ENCODE measurements at regions not wholly inside any gene's neighbourhood (a gene's known extent, or its start where the extent isn't known, plus 50 kb on each side); places are given as distances from the start of the nearest gene placed in this dataset.

- no peaks in the 10 kb centered on the region for H3K4me1 Mint-ChIP-seq
- H3K36me3 Mint-ChIP-seq (ENCODE audit: low read depth) = no peaks in the 10 kb centered on the region
- H3K4me3 Mint-ChIP-seq = no peak overlapping the region
- no peaks in the 10 kb centered on the region for H3K27me3 Mint-ChIP-seq
- ChIA-PET CTCF (no interaction called here), POLR2A (no interaction called here)
- no peak for DNase-seq
- H3K9me3 Mint-ChIP-seq = no peaks in the 10 kb centered on the region
- H3K27ac Mint-ChIP-seq = no peak overlapping the region
Measured at GRCh38 chr6:9468277-9468676, 946.6 kb downstream of the TFAP2A start.

GRCh38 chr6:9467741-9468140 lies 947.1 kb downstream of the TFAP2A start:
- Mint-ChIP-seq H3K36me3 (ENCODE audit: low read depth) (no peaks in the 10 kb centered on the region), H3K4me1 (no peaks in the 10 kb centered on the region), H3K4me3 (no peak overlapping the region), H3K27me3 (no peaks in the 10 kb centered on the region), H3K27ac (no peak overlapping the region), H3K9me3 (no peaks in the 10 kb centered on the region)
- DNase-seq = no peak
- ChIA-PET POLR2A (no interaction called here), CTCF (no interaction called here)

DNA sequence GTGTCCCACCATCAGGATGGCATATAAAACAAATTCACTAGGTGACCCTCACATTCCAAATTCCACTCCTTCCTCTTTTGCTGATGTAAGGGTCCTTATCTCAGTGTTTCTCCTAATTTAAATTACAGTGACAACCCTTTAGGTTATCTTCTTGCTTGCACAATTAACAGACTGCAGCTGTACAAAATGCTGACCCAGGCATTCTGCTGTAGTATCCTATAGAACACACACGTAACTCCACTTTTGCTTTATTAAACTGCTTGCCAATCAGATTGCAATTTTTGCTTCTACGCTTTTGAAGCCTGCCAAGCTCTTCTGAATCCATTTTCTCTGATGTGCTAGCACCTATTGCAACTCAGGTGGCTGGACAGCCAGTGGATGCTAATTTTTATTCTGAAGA lies 950.3 kb downstream of the TFAP2A start:
- H3K27me3 Mint-ChIP-seq = no peaks in the 10 kb centered on the region
- DNase-seq = no peak
- H3K27ac Mint-ChIP-seq = no peak overlapping the region
- ChIA-PET CTCF (interaction anchor here (1.3 to 1.4 kb wide), 2 partner anchors 12 to 13 kb away, joined by 3 to 4 read pairs; no protein-coding TSS in a partner anchor), POLR2A (no interaction called here)
- no peaks in the 10 kb centered on the region for H3K4me1 Mint-ChIP-seq
- no peaks in the 10 kb centered on the region for H3K9me3 Mint-ChIP-seq
- H3K36me3 Mint-ChIP-seq (ENCODE audit: low read depth) = no peaks in the 10 kb centered on the region
- H3K4me3 Mint-ChIP-seq = no peak overlapping the region

GRCh38 chr6:9463311-9463710 lies 951.6 kb downstream of the TFAP2A start:
- no peak for DNase-seq
- no peak overlapping the region for H3K27ac Mint-ChIP-seq
- no peaks in the 10 kb centered on the region for H3K4me1 Mint-ChIP-seq
- H3K4me3 Mint-ChIP-seq = no peak overlapping the region
- no peaks in the 10 kb centered on the region for H3K27me3 Mint-ChIP-seq
- no peaks in the 10 kb centered on the region for H3K36me3 Mint-ChIP-seq (ENCODE audit: low read depth)
- ChIA-PET CTCF (interaction anchor here (1.4 kb wide), 1 partner anchor 14 kb away, joined by 4 read pairs; no protein-coding TSS in a partner anchor), POLR2A (no interaction called here)
- H3K9me3 Mint-ChIP-seq = no peaks in the 10 kb centered on the region

GRCh38 chr6:9461188-9461587 lies 953.7 kb downstream of the TFAP2A start:
- ChIA-PET CTCF (no interaction called here), POLR2A (no interaction called here)
- no peaks in the 10 kb centered on the region for H3K36me3 Mint-ChIP-seq (ENCODE audit: low read depth)
- H3K4me3 Mint-ChIP-seq = no peak overlapping the region
- H3K4me1 Mint-ChIP-seq = no peaks in the 10 kb centered on the region
- no peak overlapping the region for H3K27ac Mint-ChIP-seq
- H3K9me3 Mint-ChIP-seq = no peaks in the 10 kb centered on the region
- no peak for DNase-seq
- no peaks in the 10 kb centered on the region for H3K27me3 Mint-ChIP-seq

DNA sequence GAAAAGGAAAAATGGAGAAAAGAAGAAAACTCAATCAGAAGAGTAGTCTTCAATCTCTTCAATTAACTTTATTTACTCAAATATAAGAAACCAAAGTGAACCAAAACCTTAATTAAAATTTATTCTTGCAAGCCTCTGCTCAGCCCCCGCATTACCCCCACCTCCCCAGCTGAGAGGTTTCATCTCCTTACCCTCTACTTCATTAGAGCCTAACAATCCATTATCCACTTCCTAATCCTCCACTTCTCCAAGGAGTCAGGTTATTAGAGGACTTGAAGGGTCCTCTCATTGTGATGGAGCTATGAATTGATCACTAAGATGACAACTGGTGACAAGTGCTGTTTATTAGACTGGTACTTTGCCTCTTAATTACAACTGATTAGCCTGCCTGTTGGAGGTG lies 956.5 kb downstream of the TFAP2A start:
- Mint-ChIP-seq H3K9me3 (no peaks in the 10 kb centered on the region), H3K4me1 (no peaks in the 10 kb centered on the region), H3K36me3 (ENCODE audit: low read depth) (no peaks in the 10 kb centered on the region), H3K4me3 (no peak overlapping the region), H3K27me3 (no peaks in the 10 kb centered on the region), H3K27ac (no peak overlapping the region)
- DNase-seq = no peak
- ChIA-PET POLR2A (no interaction called here), CTCF (no interaction called here)

DNA sequence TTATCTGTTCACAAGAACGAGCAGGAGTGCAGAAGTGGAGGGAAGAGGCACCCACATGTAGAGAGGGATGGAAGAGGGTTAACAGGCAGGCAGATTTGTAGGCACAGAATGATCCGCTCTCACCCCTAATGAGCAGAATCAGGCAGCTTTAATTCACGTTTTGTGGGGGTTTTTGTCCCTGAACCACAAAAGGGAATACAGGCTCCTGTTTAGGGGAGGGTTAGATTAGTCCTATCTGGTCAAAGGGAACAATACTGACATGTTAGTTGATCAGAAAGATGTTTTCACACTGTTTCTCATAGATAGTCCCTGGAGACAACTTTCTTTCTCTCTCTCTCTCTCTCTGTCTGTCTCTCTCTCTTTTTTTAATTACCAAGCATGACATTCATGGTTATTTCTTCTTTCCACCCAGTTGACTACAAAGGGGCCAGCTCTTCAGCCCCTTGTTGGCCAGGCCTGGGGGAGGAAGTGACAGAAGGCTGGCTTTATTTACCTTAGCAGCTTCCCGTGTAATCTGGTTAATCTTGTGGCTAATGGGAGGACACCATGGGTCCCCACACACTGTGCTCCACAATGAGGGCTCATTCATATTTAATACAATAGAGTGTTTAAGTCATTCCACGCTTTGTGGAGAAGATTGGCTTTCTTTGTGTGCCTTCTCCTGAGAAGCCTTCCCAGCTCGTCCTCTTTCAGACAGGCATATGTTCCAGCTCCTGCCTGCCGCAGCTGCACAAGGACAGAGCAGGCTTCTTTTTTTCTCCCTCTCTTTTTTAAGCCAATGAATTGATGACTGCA lies 958.8 kb downstream of the TFAP2A start:
- CTCF ChIA-PET = no interaction called here
- no peak for DNase-seq
- no peaks in the 10 kb centered on the region for H3K4me1 Mint-ChIP-seq
- POLR2A ChIA-PET = no interaction called here
- no peaks in the 10 kb centered on the region for H3K27me3 Mint-ChIP-seq
- no peak overlapping the region for H3K4me3 Mint-ChIP-seq
- no peaks in the 10 kb centered on the region for H3K36me3 Mint-ChIP-seq (ENCODE audit: low read depth)
- H3K9me3 Mint-ChIP-seq = no peaks in the 10 kb centered on the region
- H3K27ac Mint-ChIP-seq = no peak overlapping the region

DNA sequence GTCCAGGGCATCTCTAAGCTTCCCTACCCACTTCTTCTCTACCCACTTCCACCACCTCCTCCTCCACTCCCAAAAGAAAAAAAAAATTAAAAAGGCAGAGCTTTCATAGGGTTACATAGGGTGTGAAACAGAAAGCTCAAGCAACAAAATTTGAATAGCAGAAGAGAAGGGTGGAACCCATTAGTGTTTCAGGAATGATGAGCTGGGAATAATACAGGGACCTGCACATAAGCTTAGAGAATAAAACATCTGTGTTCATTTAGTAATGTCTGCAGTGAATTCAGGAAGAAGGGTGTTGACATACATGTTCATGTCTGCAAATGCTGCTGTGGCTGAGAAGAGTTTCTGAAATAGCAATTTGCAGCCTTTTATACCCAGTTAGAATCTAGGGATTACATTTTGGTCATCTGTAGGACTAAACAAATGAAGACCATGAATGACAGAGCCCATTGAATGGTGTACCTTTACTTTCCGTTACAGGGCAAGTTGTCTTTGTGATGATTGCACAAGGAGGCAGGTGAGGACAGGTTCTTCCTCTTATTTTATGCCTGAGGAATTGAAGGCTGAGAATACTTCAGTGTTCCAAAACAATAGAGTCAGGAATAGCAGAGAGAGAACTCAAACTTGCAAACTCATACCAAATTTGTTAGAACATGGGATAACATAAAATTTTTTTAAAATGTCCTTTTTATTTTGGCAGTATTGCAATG lies 975.1 kb downstream of the TFAP2A start:
- Mint-ChIP-seq H3K27ac (no peak overlapping the region), H3K4me1 (no peaks in the 10 kb centered on the region), H3K27me3 (no peaks in the 10 kb centered on the region), H3K4me3 (no peak overlapping the region), H3K36me3 (ENCODE audit: low read depth) (no peaks in the 10 kb centered on the region), H3K9me3 (peaks cover 3% of the 10 kb centered on the region)
- POLR2A ChIA-PET = no interaction called here
- DNase-seq = no peak
- CTCF ChIA-PET = no interaction called here

DNA sequence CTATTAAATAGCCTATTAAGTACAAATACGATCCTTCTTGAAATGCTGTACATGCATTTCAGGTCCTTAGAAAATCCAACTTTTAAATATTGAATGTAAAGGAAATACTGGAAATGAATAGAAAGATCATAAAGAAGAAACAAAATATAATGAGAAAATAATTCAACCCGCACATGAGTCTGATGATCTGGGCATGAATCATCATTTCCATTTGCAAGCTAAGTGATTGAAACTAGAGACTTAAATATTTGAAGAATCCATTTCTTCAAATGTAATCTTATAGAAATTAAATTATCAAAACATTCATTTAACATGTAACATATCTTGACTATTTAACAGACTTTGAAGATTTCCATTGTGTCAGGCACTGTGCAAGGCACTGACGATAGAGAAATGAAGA lies 977.0 kb downstream of the TFAP2A start:
- H3K4me1 Mint-ChIP-seq = no peaks in the 10 kb centered on the region
- no peak overlapping the region for H3K4me3 Mint-ChIP-seq
- ChIA-PET CTCF (no interaction called here), POLR2A (no interaction called here)
- H3K36me3 Mint-ChIP-seq (ENCODE audit: low read depth) = no peaks in the 10 kb centered on the region
- no peaks in the 10 kb centered on the region for H3K9me3 Mint-ChIP-seq
- no peak overlapping the region for H3K27ac Mint-ChIP-seq
- no peaks in the 10 kb centered on the region for H3K27me3 Mint-ChIP-seq
- DNase-seq = no peak

GRCh38 chr6:9435281-9435680 lies 979.6 kb downstream of the TFAP2A start:
- Mint-ChIP-seq H3K27ac (no peak overlapping the region), H3K4me3 (no peak overlapping the region), H3K9me3 (no peaks in the 10 kb centered on the region), H3K36me3 (ENCODE audit: low read depth) (no peaks in the 10 kb centered on the region), H3K27me3 (no peaks in the 10 kb centered on the region), H3K4me1 (no peaks in the 10 kb centered on the region)
- CTCF ChIA-PET = no interaction called here
- DNase-seq = no peak
- POLR2A ChIA-PET = no interaction called here

DNA sequence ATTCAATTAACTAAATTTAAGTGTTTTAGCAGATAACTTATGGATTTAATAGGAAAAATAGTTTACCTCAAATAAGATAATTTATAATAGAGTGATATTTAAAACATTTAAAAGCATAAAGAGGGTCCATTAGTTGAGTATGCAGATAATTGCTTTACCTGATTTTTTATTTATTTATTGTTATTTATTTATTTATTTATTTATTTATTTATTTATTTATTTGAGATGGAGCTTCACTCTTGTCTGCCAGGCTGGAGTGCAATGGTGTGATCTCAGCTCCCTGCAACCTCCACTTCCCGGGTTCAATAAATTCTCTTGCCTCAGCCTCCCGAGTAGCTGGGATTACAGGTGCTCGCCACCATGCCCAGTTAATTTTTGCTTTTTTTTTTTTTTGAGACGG lies 982.9 kb downstream of the TFAP2A start:
- CTCF ChIA-PET = no interaction called here
- no peaks in the 10 kb centered on the region for H3K4me1 Mint-ChIP-seq
- no peaks in the 10 kb centered on the region for H3K9me3 Mint-ChIP-seq
- no peak overlapping the region for H3K4me3 Mint-ChIP-seq
- H3K36me3 Mint-ChIP-seq (ENCODE audit: low read depth) = no peaks in the 10 kb centered on the region
- H3K27me3 Mint-ChIP-seq = no peaks in the 10 kb centered on the region
- DNase-seq = no peak
- POLR2A ChIA-PET = no interaction called here
- H3K27ac Mint-ChIP-seq = no peak overlapping the region

- CTCF ChIA-PET = no interaction called here
- Mint-ChIP-seq H3K4me1 (no peaks in the 10 kb centered on the region), H3K27ac (no peak overlapping the region), H3K4me3 (no peak overlapping the region), H3K36me3 (ENCODE audit: low read depth) (no peaks in the 10 kb centered on the region), H3K9me3 (no peaks in the 10 kb centered on the region), H3K27me3 (no peaks in the 10 kb centered on the region)
- POLR2A ChIA-PET = no interaction called here
- DNase-seq = no peak
Measured at GRCh38 chr6:9428421-9429172, 986.3 kb downstream of the TFAP2A start.

GRCh38 chr6:9422138-9422537 lies 986.8 kb upstream of the SLC35B3 start:
- Mint-ChIP-seq H3K4me1 (no peaks in the 10 kb centered on the region), H3K27ac (no peak overlapping the region), H3K36me3 (ENCODE audit: low read depth) (no peaks in the 10 kb centered on the region), H3K9me3 (no peaks in the 10 kb centered on the region), H3K27me3 (no peaks in the 10 kb centered on the region), H3K4me3 (no peak overlapping the region)
- DNase-seq = no peak
- ChIA-PET POLR2A (no interaction called here), CTCF (no interaction called here)

Data from activated CD4-positive, alpha-beta T cell treated with anti-CD3 and anti-CD28 coated beads, Interleukin-2, amount 10 ng/mL, durations not matched to agents 7 days and 5 days (primary cell).